ENCODE measurements at regions not wholly inside any gene's neighbourhood (a gene's known extent, or its start where the extent isn't known, plus 50 kb on each side); places are given as distances from the start of the nearest gene placed in this dataset.
"Not testable (repeated sequence)": the region's sequence is repeated elsewhere in the genome, so short reads cannot be mapped to it uniquely, and the experiment has no call there.

DNA sequence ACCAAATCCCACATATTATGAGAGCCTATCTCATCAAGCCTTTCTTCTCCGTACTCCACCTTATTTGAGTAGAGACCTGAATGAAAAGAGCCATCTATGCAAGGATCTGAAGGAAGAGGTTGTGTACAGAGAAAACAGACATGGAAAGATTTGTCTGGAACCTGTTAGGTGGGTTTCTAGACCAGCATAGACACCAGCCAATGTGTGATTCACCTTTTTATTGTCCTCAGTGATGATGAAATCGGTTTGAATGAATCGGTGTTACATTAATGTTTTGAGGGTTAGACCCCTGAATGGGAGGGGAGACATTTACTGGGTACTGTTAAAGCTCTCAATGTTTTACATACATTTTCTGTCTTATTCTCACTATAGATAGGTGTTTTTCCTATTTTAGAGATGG is 223.6 kb downstream of the NMUR2 start:
- Histone ChIP-seq H3K36me3 (ENCODE audit: control insufficient read depth, insufficient read depth, low read length) (no peaks in the 10 kb centered on the region), H3K27ac (ENCODE audit: low read depth, low read length, severe bottlenecking) (no peak overlapping the region), H3K4me1 (ENCODE audit: control insufficient read depth, insufficient read depth, low read length, poor library complexity, severe bottlenecking) (peaks cover 7% of the 10 kb centered on the region), H3K9me3 (ENCODE audit: control insufficient read depth, low read length) (no peaks in the 10 kb centered on the region), H3K4me3 (ENCODE audit: extremely low read depth, insufficient read depth, low read length, poor library complexity, severe bottlenecking) (no peak overlapping the region)
- no CpG with 5 or more reads among the region's 3 CpGs for WGBS, 2 experiments (ENCODE audit: insufficient coverage in 2 of 2)

DNA sequence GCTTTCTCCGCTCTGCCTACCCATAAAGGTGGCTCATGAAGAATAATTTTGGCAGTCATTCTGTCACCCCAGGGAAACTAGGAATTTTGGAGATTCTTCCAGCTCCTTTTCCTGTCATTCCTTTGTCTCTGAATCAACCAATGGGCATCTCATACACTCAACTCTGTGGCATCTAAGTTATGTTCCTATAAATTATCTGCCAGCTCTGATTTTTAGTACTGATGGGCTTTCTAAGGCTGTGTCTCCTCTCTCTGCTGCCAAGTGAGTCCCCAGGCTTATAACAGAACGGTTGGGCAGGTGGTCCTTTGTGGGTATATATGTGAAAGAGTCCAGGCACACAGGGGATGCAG is 226.8 kb downstream of the NMUR2 start:
- Histone ChIP-seq H3K27ac (ENCODE audit: low read depth, low read length, severe bottlenecking) (no peak overlapping the region), H3K4me3 (ENCODE audit: extremely low read depth, insufficient read depth, low read length, poor library complexity, severe bottlenecking) (no peak overlapping the region), H3K9me3 (ENCODE audit: control insufficient read depth, low read length) (no peaks in the 10 kb centered on the region), H3K4me1 (ENCODE audit: control insufficient read depth, insufficient read depth, low read length, poor library complexity, severe bottlenecking) (peaks cover 7% of the 10 kb centered on the region), H3K36me3 (ENCODE audit: control insufficient read depth, insufficient read depth, low read length) (no peaks in the 10 kb centered on the region)
- WGBS, 2 experiments (ENCODE audit: insufficient coverage in 2 of 2): 89 to 100% methylated on average over 1 of the region's 2 CpGs

DNA sequence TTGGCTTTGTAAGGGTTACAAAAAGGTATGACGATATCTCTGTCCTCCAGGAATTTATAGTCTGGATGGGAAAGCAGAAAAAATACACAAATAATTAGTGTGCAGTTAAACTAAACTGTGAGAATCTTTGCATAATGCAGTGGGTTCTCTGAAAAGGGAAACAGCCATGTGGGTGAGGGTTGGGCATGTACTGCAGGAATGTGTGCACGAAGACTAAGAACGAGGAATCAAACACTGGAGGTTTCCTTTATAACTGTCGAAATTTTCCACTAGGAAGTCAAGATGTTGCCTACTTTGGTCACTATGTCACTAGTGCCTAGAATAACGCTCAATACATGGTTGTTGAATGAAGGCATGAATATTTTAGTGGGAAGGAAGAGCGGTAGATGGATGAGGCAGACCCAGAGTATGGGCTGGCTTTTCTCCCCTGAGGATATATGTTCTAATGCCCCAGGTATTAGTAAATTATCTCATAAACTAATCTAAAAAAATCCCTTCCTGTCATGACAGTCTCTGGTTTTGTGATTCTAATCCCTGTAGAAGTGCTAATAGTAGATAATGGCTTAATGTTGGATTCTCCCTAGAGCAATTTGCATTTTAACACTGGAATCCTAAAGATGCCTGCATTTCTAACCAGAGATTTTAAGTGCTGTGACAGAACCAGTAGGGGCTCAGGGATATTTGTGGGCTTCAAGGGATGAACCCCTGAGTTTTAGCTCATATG is 227.3 kb downstream of the NMUR2 start:
- H3K4me1 ChIP-seq (ENCODE audit: control insufficient read depth, insufficient read depth, low read length, poor library complexity, severe bottlenecking): peaks cover 7% of the 10 kb centered on the region
- H3K36me3 ChIP-seq (ENCODE audit: control insufficient read depth, insufficient read depth, low read length): no peaks in the 10 kb centered on the region
- no peak overlapping the region for H3K27ac ChIP-seq (ENCODE audit: low read depth, low read length, severe bottlenecking)
- H3K4me3 ChIP-seq (ENCODE audit: extremely low read depth, insufficient read depth, low read length, poor library complexity, severe bottlenecking): no peak overlapping the region
- no peaks in the 10 kb centered on the region for H3K9me3 ChIP-seq (ENCODE audit: control insufficient read depth, low read length)
- 87 to 98% methylated on average over 4 to 5 of the region's 6 CpGs for WGBS, 2 experiments (ENCODE audit: insufficient coverage in 2 of 2)

DNA sequence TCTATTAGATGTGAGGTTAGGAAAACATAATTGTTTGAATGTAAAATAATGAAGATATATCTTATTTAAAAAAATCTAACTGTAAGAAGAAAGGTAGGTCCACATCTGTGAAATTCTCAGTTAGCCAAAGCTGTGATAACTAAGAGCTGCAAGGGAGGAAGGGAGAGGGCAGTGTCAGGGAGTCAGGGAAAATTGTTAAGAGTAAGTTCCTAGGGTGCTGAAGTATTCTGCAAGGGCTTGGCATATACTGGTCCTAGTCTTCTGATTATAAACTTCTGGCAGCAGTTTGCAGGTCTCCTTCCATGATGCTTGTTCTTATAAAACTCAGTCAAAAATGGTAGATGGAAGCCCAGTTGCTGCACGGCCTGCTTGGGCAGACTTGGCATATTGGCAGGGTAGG is 233.2 kb downstream of the NMUR2 start:
- WGBS, 2 experiments (ENCODE audit: insufficient coverage in 2 of 2): 80 to 92% methylated on average over 1 of the region's 1 CpG
- Histone ChIP-seq H3K4me3 (ENCODE audit: extremely low read depth, insufficient read depth, low read length, poor library complexity, severe bottlenecking) (no peak overlapping the region), H3K36me3 (ENCODE audit: control insufficient read depth, insufficient read depth, low read length) (no peaks in the 10 kb centered on the region), H3K9me3 (ENCODE audit: control insufficient read depth, low read length) (no peaks in the 10 kb centered on the region), H3K27ac (ENCODE audit: low read depth, low read length, severe bottlenecking) (no peak overlapping the region), H3K4me1 (ENCODE audit: control insufficient read depth, insufficient read depth, low read length, poor library complexity, severe bottlenecking) (no peaks in the 10 kb centered on the region)

DNA sequence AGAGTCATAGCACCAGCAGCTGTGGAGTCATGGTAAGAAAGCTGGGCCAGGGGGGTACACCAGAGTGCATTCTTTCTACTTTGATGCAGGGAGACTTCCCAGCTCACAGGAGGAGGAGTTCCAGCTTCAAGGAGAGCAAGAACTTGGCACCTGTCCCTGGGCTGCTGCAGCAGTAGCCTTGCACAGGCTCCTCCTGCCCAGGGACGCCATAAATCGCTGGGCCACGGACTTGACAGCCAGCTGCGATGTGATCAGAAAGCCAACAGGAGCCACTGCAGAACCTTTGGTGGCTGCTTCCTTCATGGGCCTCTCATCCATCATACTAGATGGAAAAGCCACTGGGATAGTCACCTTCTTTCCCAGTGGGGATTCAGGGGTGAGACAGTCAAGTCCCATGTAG is 234.7 kb downstream of the NMUR2 start:
- Histone ChIP-seq H3K27ac (ENCODE audit: low read depth, low read length, severe bottlenecking) (no peak overlapping the region), H3K9me3 (ENCODE audit: control insufficient read depth, low read length) (no peaks in the 10 kb centered on the region), H3K4me1 (ENCODE audit: control insufficient read depth, insufficient read depth, low read length, poor library complexity, severe bottlenecking) (no peaks in the 10 kb centered on the region), H3K36me3 (ENCODE audit: control insufficient read depth, insufficient read depth, low read length) (no peaks in the 10 kb centered on the region), H3K4me3 (ENCODE audit: extremely low read depth, insufficient read depth, low read length, poor library complexity, severe bottlenecking) (no peak overlapping the region)
- 81 to 90% methylated on average over 4 of the region's 4 CpGs for WGBS, 2 experiments (ENCODE audit: insufficient coverage in 2 of 2)

DNA sequence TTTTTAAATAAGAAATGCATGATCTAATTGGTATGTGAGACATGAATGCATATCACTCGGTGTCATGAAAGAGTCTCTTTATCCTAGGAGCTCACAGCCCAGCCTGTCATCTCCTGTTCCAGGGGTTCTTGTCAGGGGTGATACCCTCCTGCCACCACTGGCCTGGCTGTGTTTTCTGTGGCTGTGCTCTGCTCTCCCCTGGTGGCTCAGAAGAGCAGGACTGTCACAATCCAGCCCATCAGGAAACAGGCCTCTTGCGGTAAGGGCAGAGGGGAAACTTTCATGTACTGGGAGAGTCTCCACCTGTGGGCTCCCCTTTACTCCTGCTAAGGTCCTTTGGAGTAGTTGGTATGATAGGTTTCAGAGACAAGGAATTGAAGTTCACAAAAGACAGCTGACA is 240.2 kb upstream of the GLRA1 start:
- H3K36me3 ChIP-seq (ENCODE audit: control insufficient read depth, insufficient read depth, low read length): no peaks in the 10 kb centered on the region
- H3K27ac ChIP-seq (ENCODE audit: low read depth, low read length, severe bottlenecking): no peak overlapping the region
- WGBS, 2 experiments (ENCODE audit: insufficient coverage in 2 of 2): 79 to 83% methylated on average over 1 to 2 of the region's 2 CpGs
- no peak overlapping the region for H3K4me3 ChIP-seq (ENCODE audit: extremely low read depth, insufficient read depth, low read length, poor library complexity, severe bottlenecking)
- no peaks in the 10 kb centered on the region for H3K4me1 ChIP-seq (ENCODE audit: control insufficient read depth, insufficient read depth, low read length, poor library complexity, severe bottlenecking)
- no peaks in the 10 kb centered on the region for H3K9me3 ChIP-seq (ENCODE audit: control insufficient read depth, low read length)

DNA sequence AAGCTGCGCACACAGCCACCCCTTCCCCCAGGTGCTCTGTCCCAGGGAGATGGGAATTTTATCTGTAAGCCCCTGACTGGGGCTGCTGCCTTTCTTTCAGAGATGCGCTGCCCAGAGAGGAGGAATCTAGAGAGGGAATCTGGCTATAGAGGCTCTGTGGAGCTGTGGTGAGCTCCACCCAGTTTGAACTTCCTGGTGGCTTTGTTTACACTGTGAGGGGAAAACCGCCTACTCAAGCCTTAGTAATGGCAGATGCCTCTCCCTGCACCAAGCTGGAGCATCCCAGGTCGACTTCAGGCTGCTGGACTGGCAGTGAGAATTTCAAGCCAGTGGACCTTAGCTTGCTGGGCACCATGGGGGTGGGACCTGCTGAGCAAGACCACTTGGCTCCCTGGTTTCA is 235.2 kb upstream of the GLRA1 start:
- WGBS, 2 experiments (ENCODE audit: insufficient coverage in 2 of 2): 70 to 73% methylated on average over 3 of the region's 4 CpGs
- H3K36me3 ChIP-seq (ENCODE audit: control insufficient read depth, insufficient read depth, low read length); H3K4me3 ChIP-seq (ENCODE audit: extremely low read depth, insufficient read depth, low read length, poor library complexity, severe bottlenecking); H3K9me3 ChIP-seq (ENCODE audit: control insufficient read depth, low read length); H3K27ac ChIP-seq (ENCODE audit: low read depth, low read length, severe bottlenecking); H3K4me1 ChIP-seq (ENCODE audit: control insufficient read depth, insufficient read depth, low read length, poor library complexity, severe bottlenecking): not testable (repeated sequence)

DNA sequence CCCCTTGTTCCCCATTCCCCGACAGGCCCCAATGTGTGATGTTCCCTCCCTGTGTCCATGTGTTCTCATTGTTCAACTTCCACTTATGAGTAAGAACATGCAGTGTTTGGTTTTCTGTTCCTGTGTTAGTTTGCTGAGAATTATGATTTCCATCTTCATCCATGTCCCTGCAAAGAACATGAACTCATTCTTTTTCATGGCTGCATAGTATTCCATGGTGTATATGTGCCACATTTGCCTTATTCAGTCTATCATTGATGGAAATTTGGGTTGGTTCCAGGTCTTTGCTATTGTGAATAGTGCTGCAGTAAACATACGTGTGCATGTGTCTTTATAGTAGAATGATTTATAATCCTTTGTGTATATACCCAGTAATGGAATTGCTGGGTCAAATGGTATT is 229.8 kb upstream of the GLRA1 start:
- H3K4me1 ChIP-seq (ENCODE audit: control insufficient read depth, insufficient read depth, low read length, poor library complexity, severe bottlenecking); H3K36me3 ChIP-seq (ENCODE audit: control insufficient read depth, insufficient read depth, low read length); H3K4me3 ChIP-seq (ENCODE audit: extremely low read depth, insufficient read depth, low read length, poor library complexity, severe bottlenecking); H3K9me3 ChIP-seq (ENCODE audit: control insufficient read depth, low read length); H3K27ac ChIP-seq (ENCODE audit: low read depth, low read length, severe bottlenecking): not testable (repeated sequence)
- WGBS, 2 experiments (ENCODE audit: insufficient coverage in 2 of 2): 80 to 100% methylated on average over 1 of the region's 2 CpGs

DNA sequence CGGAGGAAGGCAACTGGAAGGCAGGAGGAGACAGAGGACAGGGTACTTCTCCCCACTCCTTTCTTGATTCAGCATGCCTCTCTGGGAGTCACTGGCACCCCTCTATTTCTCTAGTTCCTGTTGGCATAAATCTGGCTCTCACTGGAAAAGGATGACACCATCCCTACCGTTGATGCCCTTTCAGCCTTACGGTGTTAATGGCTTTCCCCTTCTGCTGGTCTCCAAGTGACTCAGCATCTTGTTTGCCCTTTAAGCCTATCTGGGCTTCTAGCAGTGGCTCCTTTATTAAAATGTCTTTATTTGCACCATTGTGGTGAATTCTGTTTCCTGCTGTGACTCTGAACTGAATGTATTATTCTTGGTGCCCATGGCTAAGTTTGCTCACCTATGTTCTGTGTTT is 227.3 kb upstream of the GLRA1 start:
- WGBS, 2 experiments (ENCODE audit: insufficient coverage in 2 of 2): 81 to 84% methylated on average over 2 to 3 of the region's 3 CpGs
- Histone ChIP-seq H3K4me1 (ENCODE audit: control insufficient read depth, insufficient read depth, low read length, poor library complexity, severe bottlenecking) (no peaks in the 10 kb centered on the region), H3K27ac (ENCODE audit: low read depth, low read length, severe bottlenecking) (no peak overlapping the region), H3K36me3 (ENCODE audit: control insufficient read depth, insufficient read depth, low read length) (no peaks in the 10 kb centered on the region), H3K4me3 (ENCODE audit: extremely low read depth, insufficient read depth, low read length, poor library complexity, severe bottlenecking) (no peak overlapping the region), H3K9me3 (ENCODE audit: control insufficient read depth, low read length) (peaks cover 2% of the 10 kb centered on the region)

DNA sequence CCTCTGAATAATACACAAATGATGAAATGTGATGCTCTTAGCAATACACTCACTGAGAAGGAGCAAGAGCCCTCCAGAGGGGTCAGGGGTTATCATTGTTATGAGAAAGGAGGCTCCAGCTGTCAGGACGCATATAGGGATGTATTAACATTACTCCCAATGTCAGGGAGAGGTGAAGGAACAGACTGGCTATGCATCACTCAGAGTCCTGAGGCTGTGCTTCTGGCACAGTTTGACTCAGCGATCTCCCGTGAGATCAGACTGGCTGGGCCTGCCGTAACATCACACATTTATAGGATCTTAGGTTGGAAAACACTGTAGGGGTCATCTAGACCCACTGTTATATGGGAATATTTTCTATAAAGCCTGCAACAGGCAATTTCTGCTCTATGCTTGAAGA is 226.5 kb upstream of the GLRA1 start:
- no peak overlapping the region for H3K27ac ChIP-seq (ENCODE audit: low read depth, low read length, severe bottlenecking)
- H3K9me3 ChIP-seq (ENCODE audit: control insufficient read depth, low read length): peaks cover 2% of the 10 kb centered on the region
- H3K4me1 ChIP-seq (ENCODE audit: control insufficient read depth, insufficient read depth, low read length, poor library complexity, severe bottlenecking): no peaks in the 10 kb centered on the region
- 86 to 92% methylated on average over 1 to 2 of the region's 4 CpGs for WGBS, 2 experiments (ENCODE audit: insufficient coverage in 2 of 2)
- H3K4me3 ChIP-seq (ENCODE audit: extremely low read depth, insufficient read depth, low read length, poor library complexity, severe bottlenecking): no peak overlapping the region
- no peaks in the 10 kb centered on the region for H3K36me3 ChIP-seq (ENCODE audit: control insufficient read depth, insufficient read depth, low read length)

DNA sequence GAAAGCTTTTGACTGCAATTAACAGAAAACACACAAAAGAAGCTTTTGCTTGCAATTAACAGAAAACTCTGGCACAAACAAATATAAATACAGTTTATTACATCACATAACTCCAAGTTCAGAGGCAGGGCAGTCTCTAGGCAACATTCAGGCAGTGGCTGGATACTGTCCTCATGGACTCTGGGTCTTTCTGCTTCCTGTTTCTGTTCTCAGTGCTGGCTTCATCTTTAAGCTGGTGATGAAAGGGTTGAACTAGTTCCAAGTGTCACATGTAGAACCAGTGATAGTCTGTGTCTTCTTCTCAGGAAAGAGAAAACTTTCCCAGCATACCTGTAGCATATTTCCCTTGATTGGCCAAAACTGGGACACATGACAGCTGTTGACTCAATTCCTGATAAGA is 222.6 kb upstream of the GLRA1 start:
- H3K27ac ChIP-seq (ENCODE audit: low read depth, low read length, severe bottlenecking): no peak overlapping the region
- H3K9me3 ChIP-seq (ENCODE audit: control insufficient read depth, low read length): no peaks in the 10 kb centered on the region
- no peaks in the 10 kb centered on the region for H3K36me3 ChIP-seq (ENCODE audit: control insufficient read depth, insufficient read depth, low read length)
- H3K4me1 ChIP-seq (ENCODE audit: control insufficient read depth, insufficient read depth, low read length, poor library complexity, severe bottlenecking): no peaks in the 10 kb centered on the region
- H3K4me3 ChIP-seq (ENCODE audit: extremely low read depth, insufficient read depth, low read length, poor library complexity, severe bottlenecking): no peak overlapping the region

Measured in mesodermal cell (in vitro differentiated cells).